ENCODE measurements at regions not wholly inside any gene's neighbourhood (a gene's known extent, or its start where the extent isn't known, plus 50 kb on each side); places are given as distances from the start of the nearest gene placed in this dataset.
"Not testable (repeated sequence)": the region's sequence is repeated elsewhere in the genome, so short reads cannot be mapped to it uniquely, and the experiment has no call there.

GRCh38 chr9:97771641-97772040, 74.5 kb upstream of the XPA start:
- no peaks in the 10 kb centered on the region for H3K36me3 ChIP-seq
- 68 to 81% methylated on average over 3 of the region's 3 CpGs for WGBS, 2 donors
- H3K4me1 ChIP-seq: peaks cover 3 to 55% (median 13%) of the 10 kb centered on the region in 3 donors
- intact Hi-C loops (cut with DNase I): no loop called here
- DNase-seq: no peak
- no peaks in the 10 kb centered on the region for H3K9me3 ChIP-seq
- H3K27ac ChIP-seq: no peak overlapping the region
- no peak for TF ChIP-seq POLR2A (IDR thresholded peaks at IDR 0.05)
- TF ChIP-seq, protein P1, sequence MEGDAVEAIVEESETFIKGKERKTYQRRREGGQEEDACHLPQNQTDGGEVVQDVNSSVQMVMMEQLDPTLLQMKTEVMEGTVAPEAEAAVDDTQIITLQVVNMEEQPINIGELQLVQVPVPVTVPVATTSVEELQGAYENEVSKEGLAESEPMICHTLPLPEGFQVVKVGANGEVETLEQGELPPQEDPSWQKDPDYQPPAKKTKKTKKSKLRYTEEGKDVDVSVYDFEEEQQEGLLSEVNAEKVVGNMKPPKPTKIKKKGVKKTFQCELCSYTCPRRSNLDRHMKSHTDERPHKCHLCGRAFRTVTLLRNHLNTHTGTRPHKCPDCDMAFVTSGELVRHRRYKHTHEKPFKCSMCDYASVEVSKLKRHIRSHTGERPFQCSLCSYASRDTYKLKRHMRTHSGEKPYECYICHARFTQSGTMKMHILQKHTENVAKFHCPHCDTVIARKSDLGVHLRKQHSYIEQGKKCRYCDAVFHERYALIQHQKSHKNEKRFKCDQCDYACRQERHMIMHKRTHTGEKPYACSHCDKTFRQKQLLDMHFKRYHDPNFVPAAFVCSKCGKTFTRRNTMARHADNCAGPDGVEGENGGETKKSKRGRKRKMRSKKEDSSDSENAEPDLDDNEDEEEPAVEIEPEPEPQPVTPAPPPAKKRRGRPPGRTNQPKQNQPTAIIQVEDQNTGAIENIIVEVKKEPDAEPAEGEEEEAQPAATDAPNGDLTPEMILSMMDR (IDR thresholded peaks at IDR 0.05): no peak
- H3K27me3 ChIP-seq: peaks cover 0 to 36% (median 0%) of the 10 kb centered on the region in 4 donors
- H3K4me3 ChIP-seq: no peak overlapping the region

GRCh38 chr9:97772145-97772544, 75.0 kb upstream of the XPA start:
- 54 to 61% methylated on average over 3 of the region's 4 CpGs for WGBS, 2 donors
- TF ChIP-seq, protein P1 (IDR thresholded peaks at IDR 0.05): no peak
- TF ChIP-seq POLR2A (IDR thresholded peaks at IDR 0.05): no peak

DNA sequence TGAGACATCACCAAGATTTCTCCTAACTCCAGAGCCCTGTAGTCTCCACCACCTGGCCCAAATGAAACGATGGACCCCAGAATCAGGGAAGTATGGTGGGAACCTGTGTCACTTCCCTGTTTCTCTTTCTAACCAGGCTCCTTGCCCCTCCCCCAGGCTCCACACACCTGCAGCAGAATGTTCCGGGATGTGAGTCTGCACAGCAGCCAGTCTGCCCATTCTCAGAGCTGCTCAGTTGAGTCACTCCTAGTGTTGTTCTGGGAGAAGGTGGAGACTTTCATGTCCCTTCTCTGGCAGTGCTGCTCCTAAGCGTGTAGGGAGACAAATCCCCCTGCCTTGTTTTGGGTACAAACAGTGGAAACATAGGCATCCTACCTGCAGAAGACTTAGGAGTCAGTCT, 76.0 kb upstream of the XPA start:
- 38 to 61% methylated on average over 2 to 3 of the region's 3 CpGs for WGBS, 2 donors

More at GRCh38 chr9:97772145-97772544, 75.0 kb upstream of the XPA start:
- no peak for DNase-seq
- Histone ChIP-seq H3K9me3 (no peaks in the 10 kb centered on the region), H3K4me1 (peaks cover 3 to 55% (median 13%) of the 10 kb centered on the region in 3 donors), H3K36me3 (no peaks in the 10 kb centered on the region), H3K27me3 (peaks cover 0 to 40% (median 0%) of the 10 kb centered on the region in 4 donors), H3K4me3 (no peak overlapping the region), H3K27ac (no peak overlapping the region)
- intact Hi-C loops (cut with DNase I): no loop called here

GRCh38 chr9:97773723-97774122, 76.6 kb upstream of the XPA start:
- no peak for DNase-seq
- WGBS, 2 donors: 24 to 37% methylated on average over 2 to 3 of the region's 3 CpGs
- Histone ChIP-seq H3K4me3 (no peak overlapping the region), H3K27me3 (peaks cover 0 to 40% (median 0%) of the 10 kb centered on the region in 4 donors), H3K27ac (peak overlapping the region; percentile 74 to 90 (median 82)), H3K9me3 (peaks cover 0 to 7% (median 7%) of the 10 kb centered on the region in 3 donors), H3K36me3 (no peaks in the 10 kb centered on the region), H3K4me1 (peaks cover 3 to 51% (median 13%) of the 10 kb centered on the region in 3 donors)
- intact Hi-C loops (cut with DNase I): no loop called here
- no peak for TF ChIP-seq POLR2A (IDR thresholded peaks at IDR 0.05)
- TF ChIP-seq, protein P1 (IDR thresholded peaks at IDR 0.05): no peak

More for the DNA sequence above, 76.0 kb upstream of the XPA start:
- intact Hi-C loops (cut with DNase I): no loop called here
- Histone ChIP-seq H3K27ac (peak overlapping the region; percentile 74 to 90 (median 82)), H3K9me3 (peaks cover 0 to under 1% (median under 1%) of the 10 kb centered on the region in 3 donors), H3K4me3 (no peak overlapping the region), H3K36me3 (no peaks in the 10 kb centered on the region), H3K4me1 (peaks cover 3 to 55% (median 13%) of the 10 kb centered on the region in 3 donors), H3K27me3 (peaks cover 0 to 40% (median 0%) of the 10 kb centered on the region in 4 donors)
- TF ChIP-seq, protein P1 (IDR thresholded peaks at IDR 0.05): no peak
- no peak for TF ChIP-seq POLR2A (IDR thresholded peaks at IDR 0.05)
- no peak for DNase-seq

DNA sequence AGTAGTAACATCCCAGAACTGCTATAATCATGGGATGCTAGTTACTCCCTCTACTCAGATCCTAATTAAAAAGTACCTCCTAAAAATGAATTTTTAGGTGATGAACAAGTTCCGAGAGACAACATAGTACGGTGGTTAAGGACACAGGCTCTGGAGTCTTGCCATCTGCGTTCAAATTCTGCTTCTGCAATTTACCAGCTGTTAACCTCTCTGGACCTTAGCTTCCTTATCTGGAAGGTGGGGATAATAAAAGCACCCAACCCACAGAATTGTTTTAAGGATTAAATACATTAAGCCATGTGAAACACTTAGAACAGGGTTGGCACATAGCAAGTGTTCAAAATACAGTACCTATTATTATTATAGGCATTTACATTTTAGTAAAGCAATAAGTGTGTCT, 77.5 kb upstream of the XPA start:
- no peaks in the 10 kb centered on the region for H3K36me3 ChIP-seq
- H3K4me3 ChIP-seq: no peak overlapping the region
- peaks cover 3 to 41% (median 13%) of the 10 kb centered on the region in 3 donors for H3K4me1 ChIP-seq
- no peak for DNase-seq
- peaks cover 0 to 40% (median 0%) of the 10 kb centered on the region in 4 donors for H3K27me3 ChIP-seq
- H3K27ac ChIP-seq: peak overlapping the region in 3 of 4 donors; percentile 74 to 90 (median 85)
- TF ChIP-seq POLR2A (IDR thresholded peaks at IDR 0.05): no peak
- TF ChIP-seq, protein P1 (IDR thresholded peaks at IDR 0.05): no peak
- peaks cover 0 to 16% (median 15%) of the 10 kb centered on the region in 3 donors for H3K9me3 ChIP-seq
- WGBS, 2 donors: 60 to 61% methylated on average over 3 of the region's 3 CpGs
- intact Hi-C loops (cut with DNase I): no loop called here

GRCh38 chr9:97778740-97779139, 74.3 kb upstream of the FOXE1 start:
- H3K4me1 ChIP-seq: peaks cover 5 to 35% (median 8%) of the 10 kb centered on the region in 3 donors
- H3K4me3 ChIP-seq; H3K27ac ChIP-seq; DNase-seq; intact Hi-C loops (cut with DNase I); H3K36me3 ChIP-seq; H3K27me3 ChIP-seq: not testable (repeated sequence)
- whole genome bisulfite sequencing, 2 donors: 90 to 91% methylated on average over 2 of the region's 2 CpGs
- peaks cover 0 to 19% (median 15%) of the 10 kb centered on the region in 3 donors for H3K9me3 ChIP-seq

Measured in esophagus squamous epithelium (tissue), 5 donors.